ENCODE measurements at regions not wholly inside any gene's neighbourhood (a gene's known extent, or its start where the extent isn't known, plus 50 kb on each side); places are given as distances from the start of the nearest gene placed in this dataset.

DNA sequence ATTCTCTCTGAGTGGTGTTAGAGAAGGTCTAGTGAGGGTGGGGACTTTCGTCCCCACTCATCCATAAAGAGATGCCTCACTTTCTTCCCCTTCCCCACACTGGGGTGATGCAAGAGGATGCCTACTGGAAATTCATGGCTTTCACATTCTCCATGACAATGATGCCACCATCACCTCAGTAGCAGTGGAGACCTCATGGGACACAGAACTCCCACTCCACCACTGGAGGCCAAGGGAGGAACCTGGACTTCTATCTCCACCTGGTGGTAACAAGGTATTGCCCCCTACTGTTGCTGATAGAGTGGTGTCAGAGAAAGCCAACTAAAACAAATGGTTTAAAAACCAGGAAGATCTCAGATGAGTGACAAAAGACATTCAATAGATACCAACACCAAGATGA, 110.9 kb downstream of the INHBB start:
- TF ChIP-seq, protein P1, sequence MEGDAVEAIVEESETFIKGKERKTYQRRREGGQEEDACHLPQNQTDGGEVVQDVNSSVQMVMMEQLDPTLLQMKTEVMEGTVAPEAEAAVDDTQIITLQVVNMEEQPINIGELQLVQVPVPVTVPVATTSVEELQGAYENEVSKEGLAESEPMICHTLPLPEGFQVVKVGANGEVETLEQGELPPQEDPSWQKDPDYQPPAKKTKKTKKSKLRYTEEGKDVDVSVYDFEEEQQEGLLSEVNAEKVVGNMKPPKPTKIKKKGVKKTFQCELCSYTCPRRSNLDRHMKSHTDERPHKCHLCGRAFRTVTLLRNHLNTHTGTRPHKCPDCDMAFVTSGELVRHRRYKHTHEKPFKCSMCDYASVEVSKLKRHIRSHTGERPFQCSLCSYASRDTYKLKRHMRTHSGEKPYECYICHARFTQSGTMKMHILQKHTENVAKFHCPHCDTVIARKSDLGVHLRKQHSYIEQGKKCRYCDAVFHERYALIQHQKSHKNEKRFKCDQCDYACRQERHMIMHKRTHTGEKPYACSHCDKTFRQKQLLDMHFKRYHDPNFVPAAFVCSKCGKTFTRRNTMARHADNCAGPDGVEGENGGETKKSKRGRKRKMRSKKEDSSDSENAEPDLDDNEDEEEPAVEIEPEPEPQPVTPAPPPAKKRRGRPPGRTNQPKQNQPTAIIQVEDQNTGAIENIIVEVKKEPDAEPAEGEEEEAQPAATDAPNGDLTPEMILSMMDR (IDR thresholded peaks at IDR 0.05): no peak
- TF ChIP-seq EZH2 (IDR thresholded peaks at IDR 0.05; ENCODE audit: borderline replicate concordance, insufficient read depth, low read depth, low read length, poor library complexity, severe bottlenecking): no peak

Data from B cell (primary cell).